GM12892 (cell line): ENCODE measurements at regions not wholly inside any gene's neighbourhood (a gene's known extent, or its start where the extent isn't known, plus 50 kb on each side); places are given as distances from the start of the nearest gene placed in this dataset.

Source experiments
- POLR2A ChIP-seq: IDR thresholded peaks from 2 replicates; pipeline ENCODE4 v1.6.1; 2011; ENCODE audit warnings: low read depth, low read length, control low read depth
- POLR2AphosphoS5 ChIP-seq: IDR thresholded peaks from 2 replicates; pipeline ENCODE4 v1.6.1; 2011; ENCODE audit warnings: low read depth, low read length, control low read depth
- TAF1 ChIP-seq: IDR thresholded peaks from 2 replicates; pipeline ENCODE4 v1.6.1; 2011; ENCODE audit warnings: low read depth, mild to moderate bottlenecking, control low read depth, low read length, borderline replicate concordance

GRCh38 chr20:21640556-21640955, 64.9 kb upstream of the PAX1 start:
- no peak for TF ChIP-seq POLR2AphosphoS5
- no peak for TF ChIP-seq POLR2A
- no peak for TF ChIP-seq TAF1
